ENCODE measurements at regions not wholly inside any gene's neighbourhood (a gene's known extent, or its start where the extent isn't known, plus 50 kb on each side); places are given as distances from the start of the nearest gene placed in this dataset.

DNA sequence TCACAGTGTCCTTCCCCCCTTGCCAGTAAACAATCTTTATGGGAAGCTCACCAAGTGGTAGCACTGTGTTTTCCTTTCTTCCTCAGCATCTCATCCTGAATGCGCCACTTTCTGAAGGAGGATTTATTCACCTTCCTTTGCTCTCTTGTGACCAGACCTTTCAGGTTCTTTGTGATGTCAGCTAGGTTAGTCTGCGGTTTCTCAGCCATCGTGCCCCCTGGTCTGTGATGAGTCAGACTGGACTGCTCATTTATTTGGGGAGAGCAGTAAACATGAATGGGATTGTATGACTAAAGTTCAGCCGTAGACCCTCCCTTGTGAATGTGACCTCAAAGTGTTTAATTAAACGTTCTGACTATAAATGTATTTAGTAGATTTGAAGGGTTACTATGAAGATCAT lies 235.1 kb upstream of the CELF2 start:
- TF ChIP-seq CHD2 (IDR thresholded peaks at IDR 0.05; ENCODE audit: borderline replicate concordance, low read depth, low read length) (no peak), NRF1 (conservative IDR thresholded peaks at IDR 0.05; ENCODE audit: low read depth, low read length) (no peak), ETV6 (conservative IDR thresholded peaks at IDR 0.05 in 1 of 2, IDR thresholded peaks at IDR 0.05 in 1 of 2; ENCODE audit: borderline replicate concordance in 1 of 2, low read depth in 1 of 2) (no peak), SREBF2 (IDR thresholded peaks at IDR 0.05; ENCODE audit: low read length) (no peak), SIX5 (IDR thresholded peaks at IDR 0.05; ENCODE audit: low read depth, low read length, severe bottlenecking) (no peak), SIN3A (IDR thresholded peaks at IDR 0.05; ENCODE audit: low read depth, low read length) (no peak)
- TF ChIP-seq, protein P1, sequence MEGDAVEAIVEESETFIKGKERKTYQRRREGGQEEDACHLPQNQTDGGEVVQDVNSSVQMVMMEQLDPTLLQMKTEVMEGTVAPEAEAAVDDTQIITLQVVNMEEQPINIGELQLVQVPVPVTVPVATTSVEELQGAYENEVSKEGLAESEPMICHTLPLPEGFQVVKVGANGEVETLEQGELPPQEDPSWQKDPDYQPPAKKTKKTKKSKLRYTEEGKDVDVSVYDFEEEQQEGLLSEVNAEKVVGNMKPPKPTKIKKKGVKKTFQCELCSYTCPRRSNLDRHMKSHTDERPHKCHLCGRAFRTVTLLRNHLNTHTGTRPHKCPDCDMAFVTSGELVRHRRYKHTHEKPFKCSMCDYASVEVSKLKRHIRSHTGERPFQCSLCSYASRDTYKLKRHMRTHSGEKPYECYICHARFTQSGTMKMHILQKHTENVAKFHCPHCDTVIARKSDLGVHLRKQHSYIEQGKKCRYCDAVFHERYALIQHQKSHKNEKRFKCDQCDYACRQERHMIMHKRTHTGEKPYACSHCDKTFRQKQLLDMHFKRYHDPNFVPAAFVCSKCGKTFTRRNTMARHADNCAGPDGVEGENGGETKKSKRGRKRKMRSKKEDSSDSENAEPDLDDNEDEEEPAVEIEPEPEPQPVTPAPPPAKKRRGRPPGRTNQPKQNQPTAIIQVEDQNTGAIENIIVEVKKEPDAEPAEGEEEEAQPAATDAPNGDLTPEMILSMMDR (IDR thresholded peaks at IDR 0.05 in 2 of 3, conservative IDR thresholded peaks at IDR 0.05 in 1 of 3; ENCODE audit: control insufficient read depth in 2 of 3, extremely low read depth in 1 of 3, insufficient read depth in 1 of 3, low read depth in 3 of 3, low read length in 3 of 3) = no peak
- TF ChIP-seq, protein P2, sequence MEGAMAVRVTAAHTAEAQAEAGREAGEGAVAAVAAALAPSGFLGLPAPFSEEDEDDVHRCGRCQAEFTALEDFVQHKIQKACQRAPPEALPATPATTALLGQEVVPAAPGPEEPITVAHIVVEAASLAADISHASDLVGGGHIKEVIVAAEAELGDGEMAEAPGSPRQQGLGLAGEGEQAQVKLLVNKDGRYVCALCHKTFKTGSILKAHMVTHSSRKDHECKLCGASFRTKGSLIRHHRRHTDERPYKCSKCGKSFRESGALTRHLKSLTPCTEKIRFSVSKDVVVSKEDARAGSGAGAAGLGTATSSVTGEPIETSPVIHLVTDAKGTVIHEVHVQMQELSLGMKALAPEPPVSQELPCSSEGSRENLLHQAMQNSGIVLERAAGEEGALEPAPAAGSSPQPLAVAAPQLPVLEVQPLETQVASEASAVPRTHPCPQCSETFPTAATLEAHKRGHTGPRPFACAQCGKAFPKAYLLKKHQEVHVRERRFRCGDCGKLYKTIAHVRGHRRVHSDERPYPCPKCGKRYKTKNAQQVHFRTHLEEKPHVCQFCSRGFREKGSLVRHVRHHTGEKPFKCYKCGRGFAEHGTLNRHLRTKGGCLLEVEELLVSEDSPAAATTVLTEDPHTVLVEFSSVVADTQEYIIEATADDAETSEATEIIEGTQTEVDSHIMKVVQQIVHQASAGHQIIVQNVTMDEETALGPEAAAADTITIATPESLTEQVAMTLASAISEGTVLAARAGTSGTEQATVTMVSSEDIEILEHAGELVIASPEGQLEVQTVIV (IDR thresholded peaks at IDR 0.05; ENCODE audit: borderline replicate concordance, partially characterized antibody) = no peak
